Neural cell (in vitro differentiated cells): ENCODE measurements at regions not wholly inside any gene's neighbourhood (a gene's known extent, or its start where the extent isn't known, plus 50 kb on each side); places are given as distances from the start of the nearest gene placed in this dataset.
"Not testable (repeated sequence)": the region's sequence is repeated elsewhere in the genome, so short reads cannot be mapped to it uniquely, and the experiment has no call there.

Experiments used
- H2AFZ ChIP-seq: fragments of 200-600, 300-800 bp; sonication (generic), shearing (Covaris generic); 2 replicates; pipeline ENCODE4 v1.6.0; 2014; ENCODE audit warnings: low read depth, mild to moderate bottlenecking, antibody characterized with exemption, low read length, moderate library complexity
- H3F3A ChIP-seq: fragments of 200-600 bp; shearing (Covaris generic); 2 replicates; pipeline ENCODE4 v1.6.1; 2016; ENCODE audit warnings: mild to moderate bottlenecking, moderate library complexity, mixed read lengths, antibody characterized with exemption, low read length; ENCODE audit not compliant: insufficient read depth, poor library complexity, severe bottlenecking
- H3K27ac ChIP-seq: fragments of 200-600, 300-800 bp; sonication (generic), shearing (Covaris generic); 2 replicates; pipeline ENCODE4 v1.5.1; 2014; ENCODE audit warnings: mild to moderate bottlenecking, low read length, moderate library complexity
- H3K27me3 ChIP-seq: fragments of 300-800, 200-600 bp; sonication (generic), shearing (Covaris generic); 2 replicates; pipeline ENCODE4 v1.6.0; 2014; ENCODE audit warnings: mild to moderate bottlenecking, low read depth, low read length, moderate library complexity; ENCODE audit not compliant: insufficient read depth
- H3K36me3 ChIP-seq: fragments of 300-800, 200-600 bp; sonication (generic), shearing (Covaris generic); 2 replicates; pipeline ENCODE4 v1.5.1; 2014; ENCODE audit warnings: mild to moderate bottlenecking, antibody characterized with exemption, low read length, moderate library complexity; ENCODE audit not compliant: insufficient read depth
- H3K4me2 ChIP-seq: fragments of 300-800, 200-600 bp; sonication (generic), shearing (Covaris generic); 2 replicates; pipeline ENCODE4 v1.6.0; 2014; ENCODE audit warnings: mild to moderate bottlenecking, low read length
- H3K4me3 ChIP-seq: fragments of 300-800, 200-600 bp; sonication (generic), shearing (Covaris generic); 2 replicates; pipeline ENCODE4 v1.5.1; 2014; ENCODE audit warnings: mild to moderate bottlenecking, low read length, moderate library complexity
- H3K79me2 ChIP-seq: fragments of 200-600 bp; shearing (Covaris generic); replicated peaks from 2 replicates; pipeline ENCODE4 v1.6.0; 2014; ENCODE audit warnings: mild to moderate bottlenecking, low read length, moderate library complexity; ENCODE audit not compliant: insufficient read depth
- H3K9ac ChIP-seq: fragments of 300-800, 200-600 bp; sonication (generic), shearing (Covaris generic); 2 replicates; pipeline ENCODE4 v1.6.1; 2016; ENCODE audit warnings: mild to moderate bottlenecking, low read length, mixed read lengths
- H3K9me2 ChIP-seq: fragments of 200-600 bp; shearing (Covaris generic); 2 replicates; pipeline ENCODE4 v1.6.1; 2016; ENCODE audit warnings: mild to moderate bottlenecking, low read length, mixed read lengths; ENCODE audit not compliant: insufficient read depth
- H3K9me3 ChIP-seq: fragments of 200-600, 300-800 bp; sonication (generic), shearing (Covaris generic); 2 replicates; pipeline ENCODE4 v1.6.1; 2016; ENCODE audit warnings: mild to moderate bottlenecking, mixed run types, low read length, moderate library complexity, mixed read lengths
- H4K20me1 ChIP-seq: fragments of 200-600 bp; shearing (Covaris generic); 2 replicates; pipeline ENCODE4 v1.6.1; 2016; ENCODE audit warnings: mild to moderate bottlenecking, mixed run types; ENCODE audit not compliant: insufficient read depth
- CTCF ChIP-seq: fragments of 450-650 bp; IDR thresholded peaks from 2 replicates; pipeline ENCODE4 v1.5.1; 2014; ENCODE audit warnings: antibody characterized with exemption, mild to moderate bottlenecking, moderate library complexity; ENCODE audit not compliant: poor library complexity, severe bottlenecking
- EP300 ChIP-seq: fragments of 450-650 bp; conservative IDR thresholded peaks from 2 replicates; pipeline ENCODE4 v1.6.1; 2014; ENCODE audit warnings: antibody characterized with exemption, mild to moderate bottlenecking, moderate library complexity; ENCODE audit not compliant: poor library complexity, severe bottlenecking
- EZH2 ChIP-seq: fragments of 200-600, 300-800 bp; shearing (Covaris generic), sonication (generic); IDR thresholded peaks from 2 replicates; pipeline ENCODE4 v1.6.1; 2014; ENCODE audit warnings: antibody characterized with exemption, low read length, borderline replicate concordance, mild to moderate bottlenecking; ENCODE audit not compliant: insufficient read depth, poor library complexity, severe bottlenecking
- MXI1 ChIP-seq: fragments of 450-650 bp; conservative IDR thresholded peaks from 2 replicates; pipeline ENCODE4 v1.6.1; 2014; ENCODE audit warnings: antibody characterized with exemption, mild to moderate bottlenecking; ENCODE audit not compliant: poor library complexity, severe bottlenecking
- POLR2AphosphoS5 ChIP-seq: IDR thresholded peaks from 2 replicates; pipeline ENCODE4 v1.6.1; 2012
- RAD21 ChIP-seq: fragments of 450-650 bp; conservative IDR thresholded peaks from 2 replicates; pipeline ENCODE4 v1.6.1; 2014; ENCODE audit warnings: antibody characterized with exemption, mild to moderate bottlenecking, moderate library complexity
- REST ChIP-seq: IDR thresholded peaks from 2 replicates; pipeline ENCODE4 v1.6.1; 2012; ENCODE audit warnings: borderline replicate concordance
- TAF1 ChIP-seq: IDR thresholded peaks from 2 replicates; pipeline ENCODE4 v1.6.1; 2012; ENCODE audit warnings: low read depth

GRCh38 chr2:154583274-154583673 lies 115.2 kb upstream of the KCNJ3 start:
- not testable (repeated sequence) for H3K79me2 ChIP-seq

GRCh38 chr2:154587739-154588138 lies 110.8 kb upstream of the KCNJ3 start:
- Histone ChIP-seq H3K27ac (no peak overlapping the region), H3K4me2 (no peak overlapping the region), H2AFZ (no peak overlapping the region), H3F3A (no peaks in the 10 kb centered on the region), H3K9me2 (no peaks in the 10 kb centered on the region), H4K20me1 (no peaks in the 10 kb centered on the region), H3K27me3 (no peaks in the 10 kb centered on the region), H3K9ac (no peak overlapping the region), H3K9me3 (no peaks in the 10 kb centered on the region), H3K36me3 (no peaks in the 10 kb centered on the region), H3K4me3 (no peak overlapping the region), H3K79me2 (no peaks in the 10 kb centered on the region)
- no peak for TF ChIP-seq EZH2
- TF ChIP-seq MXI1 = no peak
- TF ChIP-seq POLR2AphosphoS5 = no peak
- TF ChIP-seq REST = no peak
- TF ChIP-seq CTCF = no peak

More at GRCh38 chr2:154583274-154583673, 115.2 kb upstream of the KCNJ3 start:
- not testable (repeated sequence) for H3K4me2 ChIP-seq, H3F3A ChIP-seq, H3K36me3 ChIP-seq, H3K9me2 ChIP-seq, H3K4me3 ChIP-seq, H3K9me3 ChIP-seq, H4K20me1 ChIP-seq, H3K27ac ChIP-seq, H2AFZ ChIP-seq, H3K27me3 ChIP-seq, H3K9ac ChIP-seq

DNA sequence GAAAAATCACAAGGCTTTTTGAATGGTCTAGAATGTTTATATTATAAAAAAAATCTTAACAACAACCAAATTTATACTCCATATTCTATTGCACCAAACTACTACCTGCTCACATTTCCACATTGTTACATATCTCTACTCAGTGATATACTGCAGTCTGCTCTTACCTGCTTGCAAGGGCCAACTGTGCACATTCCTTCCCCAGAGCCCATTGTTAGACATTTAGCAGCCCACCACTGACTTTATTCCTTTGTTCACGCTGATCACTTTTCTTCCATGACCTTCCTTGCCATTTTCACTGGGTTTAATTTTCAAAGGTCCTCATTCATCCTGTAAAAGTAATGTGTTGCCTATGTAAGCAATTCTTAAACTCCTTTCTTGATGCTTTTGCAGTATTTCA lies 109.7 kb upstream of the KCNJ3 start:
- Histone ChIP-seq H4K20me1 (no peaks in the 10 kb centered on the region), H3K9me3 (no peaks in the 10 kb centered on the region), H3K9ac (no peak overlapping the region), H3K9me2 (no peaks in the 10 kb centered on the region), H3K79me2 (no peaks in the 10 kb centered on the region), H3K27me3 (no peaks in the 10 kb centered on the region), H3K4me2 (no peak overlapping the region), H3K4me3 (no peak overlapping the region), H3F3A (no peaks in the 10 kb centered on the region), H2AFZ (no peak overlapping the region), H3K27ac (no peak overlapping the region), H3K36me3 (no peaks in the 10 kb centered on the region)
- TF ChIP-seq REST = no peak
- no peak for TF ChIP-seq MXI1
- TF ChIP-seq POLR2AphosphoS5 = no peak
- TF ChIP-seq EP300 = no peak
- no peak for TF ChIP-seq TAF1
- no peak for TF ChIP-seq RAD21
- TF ChIP-seq EZH2 = no peak
